WERI-Rb-1 (cell line): ENCODE measurements at regions not wholly inside any gene's neighbourhood (a gene's known extent, or its start where the extent isn't known, plus 50 kb on each side); places are given as distances from the start of the nearest gene placed in this dataset.
A peak's percentile ranks its signal among the peaks of the same experiment; 100 is the strongest.

Source experiments
- DNase-seq: peaks from one replicate; pipeline ENCODE4 v3.0.0-alpha.2; 2020
- H3K27ac ChIP-seq: fragments of 250-450 bp; sonication (Bioruptor Pico); 2 replicates; pipeline ENCODE4 v1.5.1; 2020; ENCODE audit warnings: mild to moderate bottlenecking, moderate library complexity
- H3K27me3 ChIP-seq: fragments of 250-450 bp; sonication (Bioruptor Pico); 2 replicates; pipeline ENCODE4 v1.5.1; 2021; ENCODE audit warnings: mild to moderate bottlenecking, low read depth, moderate library complexity; ENCODE audit not compliant: insufficient read depth, severe bottlenecking
- H3K36me3 ChIP-seq: fragments of 250-450 bp; sonication (Bioruptor Pico); 2 replicates; pipeline ENCODE4 v1.5.1; 2020; ENCODE audit warnings: mild to moderate bottlenecking, moderate library complexity
- H3K4me3 ChIP-seq: 2 replicates; pipeline ENCODE4 v1.5.1; 2011; ENCODE audit warnings: low read depth, mild to moderate bottlenecking, control low read depth, low read length
- H3K9me3 ChIP-seq: fragments of 250-450 bp; sonication (Bioruptor Pico); 2 replicates; pipeline ENCODE4 v1.5.1; 2021; ENCODE audit warnings: mild to moderate bottlenecking, moderate library complexity; ENCODE audit not compliant: severe bottlenecking
- TF ChIP-seq, protein P1 (sequence below): IDR thresholded peaks from 2 replicates; pipeline ENCODE4 v1.5.1; 2011; ENCODE audit warnings: low read depth, mild to moderate bottlenecking, control low read depth, inconsistent platforms, low read length

DNA sequence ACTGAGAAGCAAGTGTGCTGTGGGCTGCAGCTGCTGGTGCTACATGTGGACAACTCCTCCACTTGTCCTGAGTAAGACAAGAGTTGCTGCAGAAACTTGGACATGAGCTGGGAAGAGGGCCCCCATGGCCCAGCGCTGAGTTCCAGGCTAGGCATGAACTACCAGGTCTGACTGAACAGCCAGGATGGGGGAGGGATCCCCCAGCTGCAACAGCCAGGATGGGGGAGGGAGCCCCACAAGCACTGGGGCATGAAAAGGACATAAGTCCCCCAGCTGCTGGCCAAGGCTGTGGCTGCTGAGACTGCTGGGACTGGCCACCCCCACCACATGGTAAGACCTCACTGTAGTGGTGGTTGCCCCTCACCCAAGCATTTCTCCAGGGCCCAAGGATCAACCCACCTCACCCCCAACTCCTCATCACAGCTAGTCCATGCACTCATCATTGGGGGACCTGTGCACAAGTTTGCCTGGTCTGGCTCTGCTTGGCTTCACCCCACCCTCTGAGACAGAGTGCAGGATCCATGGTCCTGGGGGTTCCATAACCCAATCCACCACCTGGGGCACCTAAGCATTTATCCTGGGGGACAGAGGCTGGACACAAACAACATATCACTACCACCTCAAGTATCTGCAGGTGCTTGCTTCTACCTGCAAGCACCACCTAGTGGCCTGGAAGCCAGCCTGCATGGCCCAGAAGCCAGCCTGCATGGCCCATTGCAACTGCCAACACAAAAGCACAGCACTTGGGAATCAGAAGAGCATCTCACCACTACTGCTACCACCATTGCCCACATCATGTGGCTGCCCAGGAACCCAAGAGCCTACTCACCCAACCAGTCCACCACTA is 84.5 kb upstream of the STT3B start:
- H3K27me3 ChIP-seq, result no peaks in the 10 kb centered on the region
- H3K4me3 ChIP-seq, result no peak overlapping the region
- TF ChIP-seq, protein P1, sequence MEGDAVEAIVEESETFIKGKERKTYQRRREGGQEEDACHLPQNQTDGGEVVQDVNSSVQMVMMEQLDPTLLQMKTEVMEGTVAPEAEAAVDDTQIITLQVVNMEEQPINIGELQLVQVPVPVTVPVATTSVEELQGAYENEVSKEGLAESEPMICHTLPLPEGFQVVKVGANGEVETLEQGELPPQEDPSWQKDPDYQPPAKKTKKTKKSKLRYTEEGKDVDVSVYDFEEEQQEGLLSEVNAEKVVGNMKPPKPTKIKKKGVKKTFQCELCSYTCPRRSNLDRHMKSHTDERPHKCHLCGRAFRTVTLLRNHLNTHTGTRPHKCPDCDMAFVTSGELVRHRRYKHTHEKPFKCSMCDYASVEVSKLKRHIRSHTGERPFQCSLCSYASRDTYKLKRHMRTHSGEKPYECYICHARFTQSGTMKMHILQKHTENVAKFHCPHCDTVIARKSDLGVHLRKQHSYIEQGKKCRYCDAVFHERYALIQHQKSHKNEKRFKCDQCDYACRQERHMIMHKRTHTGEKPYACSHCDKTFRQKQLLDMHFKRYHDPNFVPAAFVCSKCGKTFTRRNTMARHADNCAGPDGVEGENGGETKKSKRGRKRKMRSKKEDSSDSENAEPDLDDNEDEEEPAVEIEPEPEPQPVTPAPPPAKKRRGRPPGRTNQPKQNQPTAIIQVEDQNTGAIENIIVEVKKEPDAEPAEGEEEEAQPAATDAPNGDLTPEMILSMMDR, result peak; percentile 92
- no peak overlapping the region for H3K27ac ChIP-seq
- DNase-seq, result peak; percentile 48
- no peaks in the 10 kb centered on the region for H3K36me3 ChIP-seq
- no peaks in the 10 kb centered on the region for H3K9me3 ChIP-seq

DNA sequence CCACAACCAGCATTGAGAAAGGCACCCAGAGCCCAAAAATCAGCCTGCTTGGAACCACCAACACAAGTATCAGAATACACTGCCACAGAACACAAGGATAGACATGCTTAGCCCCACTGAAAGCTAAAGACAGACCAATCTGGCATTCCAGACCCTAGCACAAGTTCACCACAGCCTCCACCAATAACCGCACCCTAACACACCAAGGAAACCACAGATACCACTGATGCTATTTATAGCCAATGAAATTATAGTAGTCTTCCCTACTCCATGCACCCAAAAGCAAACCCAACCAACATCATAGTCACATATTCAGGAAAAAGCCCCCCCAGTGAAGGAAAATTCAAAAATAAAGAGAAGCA is 83.9 kb upstream of the STT3B start:
- H3K9me3 ChIP-seq, result no peaks in the 10 kb centered on the region
- DNase-seq, result no peak
- no peak overlapping the region for H3K4me3 ChIP-seq
- H3K36me3 ChIP-seq, result no peaks in the 10 kb centered on the region
- H3K27ac ChIP-seq, result no peak overlapping the region
- H3K27me3 ChIP-seq, result no peaks in the 10 kb centered on the region
- TF ChIP-seq, protein P1, result no peak

- H3K4me3 ChIP-seq, result no peak overlapping the region
- H3K9me3 ChIP-seq, result no peaks in the 10 kb centered on the region
- no peaks in the 10 kb centered on the region for H3K36me3 ChIP-seq
- DNase-seq, result no peak
- TF ChIP-seq, protein P1, result no peak
- H3K27me3 ChIP-seq, result no peaks in the 10 kb centered on the region
- no peak overlapping the region for H3K27ac ChIP-seq
These were observed 83.4 kb upstream of the STT3B start for GRCh38 chr3:31449318-31449717.

DNA sequence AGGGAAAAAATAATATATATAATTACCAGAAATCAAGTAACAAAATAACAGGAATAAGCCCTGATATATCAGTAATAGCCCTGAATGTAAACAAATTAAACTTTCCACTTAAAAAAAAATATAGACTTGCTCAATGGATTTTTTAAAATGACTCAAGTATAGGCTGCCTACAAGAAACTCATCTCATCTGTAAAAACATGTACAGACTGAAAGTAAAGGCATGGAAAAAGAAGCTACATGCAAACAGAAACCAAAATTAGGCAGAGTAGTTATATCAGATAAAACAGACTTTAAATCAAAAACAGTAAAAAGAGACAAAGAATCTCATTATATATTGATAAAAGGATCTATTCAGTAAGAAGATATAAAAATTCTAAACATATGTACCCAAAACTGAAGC is 82.4 kb upstream of the STT3B start:
- Histone ChIP-seq H3K27me3 (no peaks in the 10 kb centered on the region), H3K9me3 (no peaks in the 10 kb centered on the region), H3K4me3 (no peak overlapping the region), H3K27ac (no peak overlapping the region), H3K36me3 (no peaks in the 10 kb centered on the region)
- TF ChIP-seq, protein P1, result no peak
- no peak for DNase-seq

- H3K9me3 ChIP-seq, result no peaks in the 10 kb centered on the region
- DNase-seq, result no peak
- no peak overlapping the region for H3K4me3 ChIP-seq
- no peak overlapping the region for H3K27ac ChIP-seq
- TF ChIP-seq, protein P1, result no peak
- no peaks in the 10 kb centered on the region for H3K36me3 ChIP-seq
- H3K27me3 ChIP-seq, result no peaks in the 10 kb centered on the region
These were observed 80.1 kb upstream of the STT3B start for GRCh38 chr3:31452495-31453106.

DNA sequence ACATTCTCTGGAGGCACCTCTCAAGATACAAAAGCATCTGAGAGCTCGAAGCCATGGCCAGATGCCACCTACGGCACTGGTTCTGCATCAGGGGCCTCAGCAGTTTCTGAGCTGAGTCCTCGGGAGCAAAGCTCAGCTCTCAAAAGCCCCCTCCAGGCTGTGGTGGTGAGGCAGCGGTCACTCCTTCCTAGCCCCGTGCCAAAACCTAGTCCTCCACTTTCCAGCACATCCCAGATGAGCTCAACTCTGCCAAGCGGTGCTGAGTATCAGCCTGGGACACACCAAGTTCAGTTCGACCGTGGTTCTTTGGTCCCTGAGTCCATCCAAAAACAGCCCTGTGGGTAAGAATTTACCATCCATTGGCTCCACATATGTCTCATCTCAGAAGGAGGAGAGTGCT is 79.3 kb upstream of the STT3B start:
- H3K9me3 ChIP-seq, result no peaks in the 10 kb centered on the region
- no peak overlapping the region for H3K4me3 ChIP-seq
- H3K27ac ChIP-seq, result no peak overlapping the region

More for the DNA sequence above, 79.3 kb upstream of the STT3B start:
- no peak for DNase-seq
- TF ChIP-seq, protein P1, result no peak
- Histone ChIP-seq H3K27me3 (no peaks in the 10 kb centered on the region), H3K36me3 (no peaks in the 10 kb centered on the region)
